PC-3 (cell line): ENCODE measurements at regions not wholly inside any gene's neighbourhood (a gene's known extent, or its start where the extent isn't known, plus 50 kb on each side); places are given as distances from the start of the nearest gene placed in this dataset.

Experiments
- EZH2 ChIP-seq: fragments of 300-600 bp; sonication (generic); IDR thresholded peaks from one replicate; pipeline ENCODE4 v1.6.1; 2017; ENCODE audit warnings: antibody characterized with exemption, mild to moderate bottlenecking, low read length; ENCODE audit not compliant: unreplicated experiment
- TF ChIP-seq, protein P1 (sequence below): fragments of 300-600 bp; sonication (generic); conservative IDR thresholded peaks from 2 replicates; pipeline ENCODE4 v1.5.1; 2017; ENCODE audit warnings: antibody characterized with exemption, low read depth, mild to moderate bottlenecking, low read length

DNA sequence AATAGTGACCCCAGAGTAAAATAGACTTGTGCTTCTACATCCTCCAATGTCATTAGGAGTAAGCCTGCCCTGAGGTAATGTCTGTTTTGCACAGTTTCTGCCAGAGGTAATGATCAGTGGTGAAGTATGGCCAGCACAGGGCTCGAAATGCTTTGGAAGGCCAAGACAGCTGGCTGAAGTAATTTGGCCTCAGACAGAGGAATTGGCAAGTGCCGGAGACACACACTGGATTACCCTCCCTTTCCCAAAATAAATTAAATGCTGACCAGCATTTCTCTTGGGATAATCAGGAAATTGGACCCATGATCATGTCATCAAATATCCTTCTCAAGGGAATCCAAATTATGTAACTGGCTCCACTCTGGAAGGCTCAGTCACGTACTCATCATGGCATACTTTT, 379.0 kb upstream of the CHST9 start:
- TF ChIP-seq, protein P1, sequence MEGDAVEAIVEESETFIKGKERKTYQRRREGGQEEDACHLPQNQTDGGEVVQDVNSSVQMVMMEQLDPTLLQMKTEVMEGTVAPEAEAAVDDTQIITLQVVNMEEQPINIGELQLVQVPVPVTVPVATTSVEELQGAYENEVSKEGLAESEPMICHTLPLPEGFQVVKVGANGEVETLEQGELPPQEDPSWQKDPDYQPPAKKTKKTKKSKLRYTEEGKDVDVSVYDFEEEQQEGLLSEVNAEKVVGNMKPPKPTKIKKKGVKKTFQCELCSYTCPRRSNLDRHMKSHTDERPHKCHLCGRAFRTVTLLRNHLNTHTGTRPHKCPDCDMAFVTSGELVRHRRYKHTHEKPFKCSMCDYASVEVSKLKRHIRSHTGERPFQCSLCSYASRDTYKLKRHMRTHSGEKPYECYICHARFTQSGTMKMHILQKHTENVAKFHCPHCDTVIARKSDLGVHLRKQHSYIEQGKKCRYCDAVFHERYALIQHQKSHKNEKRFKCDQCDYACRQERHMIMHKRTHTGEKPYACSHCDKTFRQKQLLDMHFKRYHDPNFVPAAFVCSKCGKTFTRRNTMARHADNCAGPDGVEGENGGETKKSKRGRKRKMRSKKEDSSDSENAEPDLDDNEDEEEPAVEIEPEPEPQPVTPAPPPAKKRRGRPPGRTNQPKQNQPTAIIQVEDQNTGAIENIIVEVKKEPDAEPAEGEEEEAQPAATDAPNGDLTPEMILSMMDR: no peak
- TF ChIP-seq EZH2: no peak
